ENCODE measurements at regions not wholly inside any gene's neighbourhood (a gene's known extent, or its start where the extent isn't known, plus 50 kb on each side); places are given as distances from the start of the nearest gene placed in this dataset.

DNA sequence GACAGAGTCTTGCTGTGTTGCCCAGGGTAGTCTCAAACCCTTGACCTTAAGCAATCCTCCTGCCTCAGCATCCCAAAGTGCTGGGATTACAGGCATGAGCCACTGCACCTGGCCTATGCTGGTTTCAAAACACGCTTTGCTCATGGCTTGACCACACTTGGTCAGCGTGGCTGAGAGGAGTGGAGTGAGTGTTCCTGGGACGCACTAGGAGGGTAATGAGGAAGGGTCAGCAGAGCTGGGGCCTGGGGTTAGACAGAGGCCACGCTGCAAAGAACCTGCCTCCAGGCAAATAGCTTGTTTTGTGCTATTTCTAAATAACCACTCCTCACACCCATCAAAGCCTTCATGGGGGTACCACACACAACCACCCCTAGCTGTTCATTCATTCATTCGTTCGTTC is 77.9 kb upstream of the TOX2 start:
- no peak for TF ChIP-seq POLR2A (IDR thresholded peaks at IDR 0.05)
- TF ChIP-seq, protein P1, sequence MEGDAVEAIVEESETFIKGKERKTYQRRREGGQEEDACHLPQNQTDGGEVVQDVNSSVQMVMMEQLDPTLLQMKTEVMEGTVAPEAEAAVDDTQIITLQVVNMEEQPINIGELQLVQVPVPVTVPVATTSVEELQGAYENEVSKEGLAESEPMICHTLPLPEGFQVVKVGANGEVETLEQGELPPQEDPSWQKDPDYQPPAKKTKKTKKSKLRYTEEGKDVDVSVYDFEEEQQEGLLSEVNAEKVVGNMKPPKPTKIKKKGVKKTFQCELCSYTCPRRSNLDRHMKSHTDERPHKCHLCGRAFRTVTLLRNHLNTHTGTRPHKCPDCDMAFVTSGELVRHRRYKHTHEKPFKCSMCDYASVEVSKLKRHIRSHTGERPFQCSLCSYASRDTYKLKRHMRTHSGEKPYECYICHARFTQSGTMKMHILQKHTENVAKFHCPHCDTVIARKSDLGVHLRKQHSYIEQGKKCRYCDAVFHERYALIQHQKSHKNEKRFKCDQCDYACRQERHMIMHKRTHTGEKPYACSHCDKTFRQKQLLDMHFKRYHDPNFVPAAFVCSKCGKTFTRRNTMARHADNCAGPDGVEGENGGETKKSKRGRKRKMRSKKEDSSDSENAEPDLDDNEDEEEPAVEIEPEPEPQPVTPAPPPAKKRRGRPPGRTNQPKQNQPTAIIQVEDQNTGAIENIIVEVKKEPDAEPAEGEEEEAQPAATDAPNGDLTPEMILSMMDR (IDR thresholded peaks at IDR 0.05) = no peak
